Type B pancreatic cell (in vitro differentiated cells): ENCODE measurements at regions not wholly inside any gene's neighbourhood (a gene's known extent, or its start where the extent isn't known, plus 50 kb on each side); places are given as distances from the start of the nearest gene placed in this dataset.

Experiments
- DNase-seq: peaks from one replicate; pipeline ENCODE4 v3.0.0; 2021; ENCODE audit warnings: mixed read lengths; ENCODE audit not compliant: unreplicated experiment; ENCODE audit errors: extremely low spot score
- H3K27ac Mint-ChIP-seq: 2 replicates; pipeline ENCODE4 v1.8.0; 2021; ENCODE audit warnings: mild to moderate bottlenecking, mixed read lengths
- H3K27me3 Mint-ChIP-seq: 2 replicates; pipeline ENCODE4 v1.8.0; 2021; ENCODE audit warnings: mixed read lengths
- H3K36me3 Mint-ChIP-seq: 2 replicates; pipeline ENCODE4 v1.8.0; 2021; ENCODE audit warnings: mixed read lengths
- H3K4me1 Mint-ChIP-seq: one replicate; pipeline ENCODE4 v1.8.0; 2021; ENCODE audit warnings: mixed read lengths; ENCODE audit not compliant: unreplicated experiment
- H3K4me3 Mint-ChIP-seq: 2 replicates; pipeline ENCODE4 v1.8.0; 2021; ENCODE audit warnings: mild to moderate bottlenecking, mixed read lengths
- H3K9me3 Mint-ChIP-seq: 2 replicates; pipeline ENCODE4 v1.8.0; 2021; ENCODE audit warnings: mixed read lengths
- TF ChIP-seq, protein P1 (sequence below): fragments of 200-600 bp; sonication (generic); conservative IDR thresholded peaks from 2 replicates; pipeline ENCODE4 v1.5.0; 2021; ENCODE audit warnings: antibody characterized with exemption, mild to moderate bottlenecking

DNA sequence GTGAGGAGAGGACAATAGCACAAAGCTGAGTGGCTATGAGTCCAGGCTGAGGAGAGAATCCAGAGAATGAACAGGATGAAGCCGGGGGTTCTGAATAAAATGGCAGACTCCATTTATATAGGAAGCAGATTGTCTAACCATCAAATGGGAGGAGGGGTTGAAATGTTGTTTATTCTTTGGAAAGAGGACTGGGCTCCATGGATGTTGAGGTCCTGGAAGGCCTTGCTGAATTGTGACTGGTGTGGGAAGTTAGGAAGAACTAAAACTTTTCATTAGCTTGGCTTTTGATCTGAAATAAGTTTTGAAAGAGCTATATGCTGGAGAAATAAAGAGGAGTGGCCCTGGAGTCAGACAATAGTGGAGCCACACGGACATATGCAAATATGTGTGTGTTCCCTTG lies 647.8 kb downstream of the RNF144B start:
- TF ChIP-seq, protein P1, sequence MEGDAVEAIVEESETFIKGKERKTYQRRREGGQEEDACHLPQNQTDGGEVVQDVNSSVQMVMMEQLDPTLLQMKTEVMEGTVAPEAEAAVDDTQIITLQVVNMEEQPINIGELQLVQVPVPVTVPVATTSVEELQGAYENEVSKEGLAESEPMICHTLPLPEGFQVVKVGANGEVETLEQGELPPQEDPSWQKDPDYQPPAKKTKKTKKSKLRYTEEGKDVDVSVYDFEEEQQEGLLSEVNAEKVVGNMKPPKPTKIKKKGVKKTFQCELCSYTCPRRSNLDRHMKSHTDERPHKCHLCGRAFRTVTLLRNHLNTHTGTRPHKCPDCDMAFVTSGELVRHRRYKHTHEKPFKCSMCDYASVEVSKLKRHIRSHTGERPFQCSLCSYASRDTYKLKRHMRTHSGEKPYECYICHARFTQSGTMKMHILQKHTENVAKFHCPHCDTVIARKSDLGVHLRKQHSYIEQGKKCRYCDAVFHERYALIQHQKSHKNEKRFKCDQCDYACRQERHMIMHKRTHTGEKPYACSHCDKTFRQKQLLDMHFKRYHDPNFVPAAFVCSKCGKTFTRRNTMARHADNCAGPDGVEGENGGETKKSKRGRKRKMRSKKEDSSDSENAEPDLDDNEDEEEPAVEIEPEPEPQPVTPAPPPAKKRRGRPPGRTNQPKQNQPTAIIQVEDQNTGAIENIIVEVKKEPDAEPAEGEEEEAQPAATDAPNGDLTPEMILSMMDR: no peak

DNA sequence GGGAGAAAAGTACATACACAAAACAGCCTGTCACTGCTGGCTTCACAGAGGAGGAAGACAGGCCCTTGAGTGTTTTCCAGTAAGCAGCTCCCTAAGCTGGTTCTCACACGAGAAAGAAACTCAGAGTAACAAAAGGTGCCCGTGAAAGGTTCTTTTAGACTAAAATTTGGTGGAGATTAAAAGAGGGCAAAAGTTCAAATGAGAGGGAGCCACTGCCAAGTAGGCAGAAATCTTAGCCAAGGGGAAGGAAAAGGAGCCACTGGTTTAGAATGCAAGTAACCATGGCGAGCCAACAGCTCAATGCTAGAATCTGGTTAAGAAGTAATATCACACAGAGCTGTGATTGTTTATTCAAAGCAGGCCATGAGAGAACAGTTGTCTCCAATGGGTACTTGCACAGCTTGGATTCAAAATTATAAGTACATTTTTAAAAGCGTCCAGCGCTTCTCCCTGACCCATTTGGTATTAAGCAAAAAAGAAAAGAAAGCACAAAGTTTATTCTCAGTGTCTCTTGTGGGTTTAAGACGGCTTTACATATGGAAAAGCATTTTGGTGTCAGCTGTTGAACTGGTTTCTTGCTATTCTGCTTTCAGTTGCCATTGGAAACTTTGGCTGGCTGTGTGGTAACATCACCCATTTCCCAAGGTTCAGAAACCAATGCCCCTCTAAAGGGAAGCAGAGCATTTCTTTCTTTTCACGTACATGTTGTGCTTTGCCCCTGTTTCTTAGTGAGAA lies 648.5 kb downstream of the RNF144B start:
- H3K27ac Mint-ChIP-seq: no peak overlapping the region
- H3K4me3 Mint-ChIP-seq: no peak overlapping the region
- H3K9me3 Mint-ChIP-seq: peaks cover 7% of the 10 kb centered on the region
- TF ChIP-seq, protein P1: no peak
- no peaks in the 10 kb centered on the region for H3K27me3 Mint-ChIP-seq
- no peaks in the 10 kb centered on the region for H3K36me3 Mint-ChIP-seq
- H3K4me1 Mint-ChIP-seq: peaks cover 21% of the 10 kb centered on the region
- no peak for DNase-seq

More for the DNA sequence above, 647.8 kb downstream of the RNF144B start:
- no peaks in the 10 kb centered on the region for H3K36me3 Mint-ChIP-seq
- no peak for DNase-seq
- H3K4me3 Mint-ChIP-seq: no peak overlapping the region
- H3K9me3 Mint-ChIP-seq: peaks cover 7% of the 10 kb centered on the region
- H3K27ac Mint-ChIP-seq: no peak overlapping the region
- H3K27me3 Mint-ChIP-seq: no peaks in the 10 kb centered on the region
- peaks cover 21% of the 10 kb centered on the region for H3K4me1 Mint-ChIP-seq

DNA sequence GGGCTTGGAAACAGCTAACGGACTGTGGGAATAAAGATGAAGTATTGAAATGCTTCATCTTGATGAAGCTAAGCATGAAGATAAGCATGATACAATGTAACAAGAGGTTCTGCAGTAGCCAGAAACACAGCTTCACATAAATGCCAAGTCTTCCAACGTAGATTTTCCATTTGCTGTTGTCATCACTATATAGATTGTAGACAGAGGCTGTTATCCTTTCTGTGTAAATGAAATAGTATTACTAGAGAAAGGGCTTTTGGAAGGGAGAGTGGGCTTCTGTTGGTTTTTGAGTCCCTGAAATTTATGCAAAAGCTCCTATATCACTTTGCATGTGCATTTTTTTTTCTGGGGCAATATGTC lies 649.0 kb downstream of the RNF144B start:
- H3K9me3 Mint-ChIP-seq: peaks cover 7% of the 10 kb centered on the region
- H3K27me3 Mint-ChIP-seq: no peaks in the 10 kb centered on the region
- H3K27ac Mint-ChIP-seq: no peak overlapping the region
- TF ChIP-seq, protein P1: no peak
- no peaks in the 10 kb centered on the region for H3K36me3 Mint-ChIP-seq
- DNase-seq: no peak
- no peak overlapping the region for H3K4me3 Mint-ChIP-seq
- peaks cover 21% of the 10 kb centered on the region for H3K4me1 Mint-ChIP-seq

DNA sequence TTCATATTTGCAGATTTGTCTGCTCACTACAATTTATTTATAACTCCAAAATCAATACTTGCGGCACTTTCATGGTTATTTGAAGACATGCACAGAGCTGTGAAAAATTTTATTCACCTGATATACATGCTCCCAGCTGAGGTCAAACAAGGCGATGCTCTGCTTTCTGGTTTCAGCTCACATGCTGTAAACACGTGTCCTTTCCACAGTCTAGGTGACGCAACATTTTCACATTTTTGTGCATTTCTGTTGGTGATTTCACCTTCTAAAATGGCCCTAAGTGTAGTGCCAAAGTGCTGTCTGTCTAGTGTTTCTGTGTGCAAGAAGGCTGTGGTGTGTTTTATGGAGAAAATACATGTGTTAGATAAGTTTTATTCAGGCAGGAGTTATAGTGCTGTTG lies 650.5 kb downstream of the RNF144B start:
- no peak for DNase-seq
- Mint-ChIP-seq H3K27ac (no peak overlapping the region), H3K36me3 (no peaks in the 10 kb centered on the region), H3K9me3 (peaks cover 7% of the 10 kb centered on the region), H3K4me3 (no peak overlapping the region), H3K27me3 (peaks cover 4% of the 10 kb centered on the region), H3K4me1 (peaks cover 25% of the 10 kb centered on the region)
- TF ChIP-seq, protein P1: no peak

DNA sequence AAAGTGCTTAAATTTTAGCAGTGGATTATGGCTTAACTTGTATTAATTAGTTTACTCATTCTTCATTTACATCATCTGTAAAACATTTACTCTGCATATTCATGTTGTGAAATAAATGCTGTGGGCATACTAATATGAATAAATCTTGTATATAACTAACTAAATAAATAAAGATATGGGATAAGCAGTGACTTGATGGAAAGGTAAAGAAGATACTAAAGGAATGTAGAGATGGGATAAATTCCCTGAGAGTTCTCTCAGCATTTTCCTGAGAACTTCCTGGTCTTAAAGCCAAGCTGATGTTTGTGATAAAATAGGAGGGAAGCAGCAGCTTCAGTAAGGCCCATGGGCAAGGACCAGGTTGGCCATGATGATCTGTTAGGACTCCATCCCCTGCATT lies 652.1 kb downstream of the RNF144B start:
- Mint-ChIP-seq H3K36me3 (no peaks in the 10 kb centered on the region), H3K27me3 (peaks cover 4% of the 10 kb centered on the region), H3K4me3 (no peak overlapping the region), H3K4me1 (peaks cover 20% of the 10 kb centered on the region), H3K9me3 (peaks cover 7% of the 10 kb centered on the region), H3K27ac (no peak overlapping the region)
- TF ChIP-seq, protein P1: no peak
- DNase-seq: no peak
